ENCODE measurements at regions not wholly inside any gene's neighbourhood (a gene's known extent, or its start where the extent isn't known, plus 50 kb on each side); places are given as distances from the start of the nearest gene placed in this dataset.

GRCh38 chr13:100883453-100883852 is 208.9 kb upstream of the TMTC4 start:
- Mint-ChIP-seq H3K27me3 (ENCODE audit: low read depth) (no peaks in the 10 kb centered on the region), H3K27ac (no peak overlapping the region), H3K9me3 (no peaks in the 10 kb centered on the region), H3K4me3 (no peak overlapping the region), H3K36me3 (ENCODE audit: low read depth) (no peaks in the 10 kb centered on the region), H3K4me1 (no peaks in the 10 kb centered on the region)
- TF ChIP-seq, protein P1, sequence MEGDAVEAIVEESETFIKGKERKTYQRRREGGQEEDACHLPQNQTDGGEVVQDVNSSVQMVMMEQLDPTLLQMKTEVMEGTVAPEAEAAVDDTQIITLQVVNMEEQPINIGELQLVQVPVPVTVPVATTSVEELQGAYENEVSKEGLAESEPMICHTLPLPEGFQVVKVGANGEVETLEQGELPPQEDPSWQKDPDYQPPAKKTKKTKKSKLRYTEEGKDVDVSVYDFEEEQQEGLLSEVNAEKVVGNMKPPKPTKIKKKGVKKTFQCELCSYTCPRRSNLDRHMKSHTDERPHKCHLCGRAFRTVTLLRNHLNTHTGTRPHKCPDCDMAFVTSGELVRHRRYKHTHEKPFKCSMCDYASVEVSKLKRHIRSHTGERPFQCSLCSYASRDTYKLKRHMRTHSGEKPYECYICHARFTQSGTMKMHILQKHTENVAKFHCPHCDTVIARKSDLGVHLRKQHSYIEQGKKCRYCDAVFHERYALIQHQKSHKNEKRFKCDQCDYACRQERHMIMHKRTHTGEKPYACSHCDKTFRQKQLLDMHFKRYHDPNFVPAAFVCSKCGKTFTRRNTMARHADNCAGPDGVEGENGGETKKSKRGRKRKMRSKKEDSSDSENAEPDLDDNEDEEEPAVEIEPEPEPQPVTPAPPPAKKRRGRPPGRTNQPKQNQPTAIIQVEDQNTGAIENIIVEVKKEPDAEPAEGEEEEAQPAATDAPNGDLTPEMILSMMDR (IDR thresholded peaks at IDR 0.05; ENCODE audit: unreplicated experiment in 3 of 3), result no peak

GRCh38 chr13:100881291-100881864 is 206.8 kb upstream of the TMTC4 start:
- Mint-ChIP-seq H3K9me3 (peaks cover 5% of the 10 kb centered on the region), H3K27me3 (ENCODE audit: low read depth) (no peaks in the 10 kb centered on the region), H3K27ac (no peak overlapping the region), H3K4me3 (no peak overlapping the region), H3K36me3 (ENCODE audit: low read depth) (no peaks in the 10 kb centered on the region), H3K4me1 (no peaks in the 10 kb centered on the region)
- TF ChIP-seq, protein P1 (IDR thresholded peaks at IDR 0.05; ENCODE audit: unreplicated experiment in 3 of 3), result no peak

- no peaks in the 10 kb centered on the region for H3K36me3 Mint-ChIP-seq (ENCODE audit: low read depth)
- TF ChIP-seq, protein P1 (IDR thresholded peaks at IDR 0.05; ENCODE audit: unreplicated experiment in 3 of 3), result no peak
- H3K27me3 Mint-ChIP-seq (ENCODE audit: low read depth), result no peaks in the 10 kb centered on the region
- peaks cover 9% of the 10 kb centered on the region for H3K9me3 Mint-ChIP-seq
- no peaks in the 10 kb centered on the region for H3K4me1 Mint-ChIP-seq
- no peak overlapping the region for H3K27ac Mint-ChIP-seq
- no peak overlapping the region for H3K4me3 Mint-ChIP-seq
These were observed 205.6 kb upstream of the TMTC4 start for GRCh38 chr13:100880166-100880565.

DNA sequence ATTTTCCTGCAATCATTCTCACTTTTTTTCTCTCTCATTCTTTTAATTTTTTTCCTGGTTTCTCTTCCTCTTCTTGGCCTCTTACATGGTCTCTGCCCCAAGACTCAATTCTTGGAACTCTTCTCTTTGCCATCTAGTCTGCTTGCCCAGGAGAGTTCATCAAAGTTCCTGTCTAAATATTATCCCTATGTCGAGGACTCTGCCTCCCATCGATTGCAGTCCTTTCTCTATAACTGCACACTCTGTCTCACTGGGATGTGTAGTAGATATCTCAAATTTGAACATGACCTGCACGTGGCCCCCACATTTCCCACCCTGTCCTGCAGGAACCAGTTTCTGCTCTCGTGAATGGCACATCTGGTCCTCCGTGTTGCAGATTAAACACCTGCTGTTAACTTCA is 204.7 kb upstream of the TMTC4 start:
- Mint-ChIP-seq H3K4me1 (no peaks in the 10 kb centered on the region), H3K36me3 (ENCODE audit: low read depth) (no peaks in the 10 kb centered on the region), H3K9me3 (peaks cover 9% of the 10 kb centered on the region), H3K4me3 (no peak overlapping the region), H3K27ac (no peak overlapping the region), H3K27me3 (ENCODE audit: low read depth) (no peaks in the 10 kb centered on the region)
- TF ChIP-seq, protein P1 (IDR thresholded peaks at IDR 0.05; ENCODE audit: unreplicated experiment in 3 of 3), result no peak

GRCh38 chr13:100876044-100876403 is 201.4 kb upstream of the TMTC4 start:
- Mint-ChIP-seq H3K27me3 (ENCODE audit: low read depth) (no peaks in the 10 kb centered on the region), H3K36me3 (ENCODE audit: low read depth) (no peaks in the 10 kb centered on the region), H3K4me3 (no peak overlapping the region), H3K27ac (no peak overlapping the region), H3K4me1 (no peaks in the 10 kb centered on the region), H3K9me3 (peaks cover 9% of the 10 kb centered on the region)
- TF ChIP-seq, protein P1 (IDR thresholded peaks at IDR 0.05; ENCODE audit: unreplicated experiment in 3 of 3), result no peak

GRCh38 chr13:100875392-100876043 is 200.9 kb upstream of the TMTC4 start:
- Mint-ChIP-seq H3K36me3 (ENCODE audit: low read depth) (no peaks in the 10 kb centered on the region), H3K27me3 (ENCODE audit: low read depth) (no peaks in the 10 kb centered on the region), H3K9me3 (peaks cover 9% of the 10 kb centered on the region), H3K27ac (no peak overlapping the region), H3K4me1 (no peaks in the 10 kb centered on the region), H3K4me3 (no peak overlapping the region)
- TF ChIP-seq, protein P1 (IDR thresholded peaks at IDR 0.05; ENCODE audit: unreplicated experiment in 3 of 3), result no peak

Data from nephron (organoid).